COLO668 (cell line): ENCODE measurements at regions not wholly inside any gene's neighbourhood (a gene's known extent, or its start where the extent isn't known, plus 50 kb on each side); places are given as distances from the start of the nearest gene placed in this dataset.

ENCODE experiments used
- DNase-seq: peaks from one replicate; lab custom pipeline; 2025; ENCODE audit not compliant: unreplicated experiment; lab: John Stamatoyannopoulos, UW

GRCh38 chr2:239767021-239767905, 257.9 kb downstream of the NDUFA10 start:
- no peak for DNase-seq

GRCh38 chr2:239765911-239766310, 259.2 kb downstream of the NDUFA10 start:
- DNase-seq, result no peak

GRCh38 chr2:239765076-239765845, 259.9 kb downstream of the NDUFA10 start:
- DNase-seq, result no peak

GRCh38 chr2:239763433-239764097, 261.6 kb downstream of the NDUFA10 start:
- peak; percentile 15 for DNase-seq

GRCh38 chr2:239762655-239763269, 262.4 kb downstream of the NDUFA10 start:
- peak; percentile 36 for DNase-seq

GRCh38 chr2:239762106-239762505, 263.0 kb downstream of the NDUFA10 start:
- no peak for DNase-seq

- DNase-seq, result no peak
Observed at GRCh38 chr2:239760596-239760995, 264.5 kb downstream of the NDUFA10 start.

GRCh38 chr2:239758279-239758877, 266.8 kb downstream of the NDUFA10 start:
- peak; percentile 22 for DNase-seq

GRCh38 chr2:239756790-239757760, 268.1 kb downstream of the NDUFA10 start:
- DNase-seq, result no peak

- DNase-seq, result no peak
Observed at GRCh38 chr2:239756031-239756789, 268.9 kb downstream of the NDUFA10 start.

GRCh38 chr2:239753401-239753837, 271.7 kb downstream of the NDUFA10 start:
- peak; percentile 59 for DNase-seq

GRCh38 chr2:239752951-239753350, 272.2 kb downstream of the NDUFA10 start:
- no peak for DNase-seq

GRCh38 chr2:239751679-239752355, 273.3 kb downstream of the NDUFA10 start:
- DNase-seq, result peak; percentile 51

- no peak for DNase-seq
Observed at GRCh38 chr2:239750929-239751678, 274.0 kb downstream of the NDUFA10 start.

- no peak for DNase-seq
Observed at GRCh38 chr2:239750045-239750835, 274.9 kb downstream of the NDUFA10 start.

- DNase-seq, result no peak
Observed at GRCh38 chr2:239749272-239749873, 275.8 kb downstream of the NDUFA10 start.
